SK-N-SH treated with all-trans-retinoic acid at 6 μM for 48 hours (cell line): ENCODE measurements at regions not wholly inside any gene's neighbourhood (a gene's known extent, or its start where the extent isn't known, plus 50 kb on each side); places are given as distances from the start of the nearest gene placed in this dataset.
A peak's percentile ranks its signal among the peaks of the same experiment; 100 is the strongest.

Experiments used
- ATAC-seq: fragments of 200-7000 bp; cut with Tn5 transposase; 3 replicates; pipeline ENCODE4 v1.9.1; 2020; ENCODE audit warnings: mild to moderate bottlenecking, moderate library complexity
- ARNTL ChIP-seq: fragments of 450-650 bp; formaldehyde crosslinking; IDR thresholded peaks from 2 replicates; pipeline ENCODE4 v1.5.0; 2020; ENCODE audit warnings: low read depth, mild to moderate bottlenecking, moderate library complexity, borderline replicate concordance
- CREB5 ChIP-seq: fragments of 250-450 bp; sonication (Bioruptor Pico); IDR thresholded peaks from 2 replicates; pipeline ENCODE4 v1.5.1; 2020; ENCODE audit warnings: low read depth, mild to moderate bottlenecking, moderate library complexity
- CSDC2 ChIP-seq: fragments of 250-450 bp; sonication (Bioruptor Pico); IDR thresholded peaks from 2 replicates; pipeline ENCODE4 v1.5.0; 2020; ENCODE audit warnings: mild to moderate bottlenecking, moderate library complexity
- CSRNP3 ChIP-seq: fragments of 250-450 bp; sonication (Bioruptor Pico); IDR thresholded peaks from 2 replicates; pipeline ENCODE4 v1.5.1; 2021; ENCODE audit warnings: mild to moderate bottlenecking, moderate library complexity
- ESRRG ChIP-seq: fragments of 250-450 bp; sonication (Bioruptor Pico); IDR thresholded peaks from 2 replicates; pipeline ENCODE4 v1.6.1; 2021; ENCODE audit warnings: mild to moderate bottlenecking
- GLIS3 ChIP-seq: fragments of 250-450 bp; sonication (Bioruptor Pico); IDR thresholded peaks from 2 replicates; pipeline ENCODE4 v1.5.0; 2020; ENCODE audit warnings: mild to moderate bottlenecking, moderate library complexity
- ISL1 ChIP-seq: fragments of 250-450 bp; sonication (Bioruptor Pico); IDR thresholded peaks from 2 replicates; pipeline ENCODE4 v2.1.2; 2022; ENCODE audit warnings: mild to moderate bottlenecking, moderate library complexity
- OSR1 ChIP-seq: fragments of 250-450 bp; sonication (Bioruptor Pico); IDR thresholded peaks from 2 replicates; pipeline ENCODE4 v1.8.0; 2022; ENCODE audit warnings: moderate library complexity, mild to moderate bottlenecking, inconsistent platforms
- RARB ChIP-seq: fragments of 250-450 bp; sonication (Bioruptor Pico); IDR thresholded peaks from 2 replicates; pipeline ENCODE4 v1.8.0; 2021; ENCODE audit warnings: mild to moderate bottlenecking, moderate library complexity
- TCF4 ChIP-seq: fragments of 250-450 bp; sonication (Bioruptor Pico); IDR thresholded peaks from 2 replicates; pipeline ENCODE4 v1.8.0; 2021; ENCODE audit warnings: mild to moderate bottlenecking, moderate library complexity, borderline replicate concordance
- TSHZ2 ChIP-seq: fragments of 250-450 bp; sonication (Bioruptor Pico); IDR thresholded peaks from 2 replicates; pipeline ENCODE4 v1.5.0; 2020; ENCODE audit warnings: mild to moderate bottlenecking, moderate library complexity
- ZC3H10 ChIP-seq: fragments of 250-450 bp; sonication (Bioruptor Pico); IDR thresholded peaks from 2 replicates; pipeline ENCODE4 v1.5.1; 2021; ENCODE audit warnings: mild to moderate bottlenecking, moderate library complexity
- ZFP3 ChIP-seq: fragments of 250-450 bp; sonication (Bioruptor Pico); IDR thresholded peaks from 2 replicates; pipeline ENCODE4 v1.5.0; 2020; ENCODE audit warnings: mild to moderate bottlenecking, moderate library complexity
- ZFP30 ChIP-seq: fragments of 450-650 bp; formaldehyde crosslinking; IDR thresholded peaks from 2 replicates; pipeline ENCODE4 v1.5.0; 2022; ENCODE audit warnings: mild to moderate bottlenecking, moderate library complexity
- ZNF565 ChIP-seq: fragments of 450-650 bp; formaldehyde crosslinking; conservative IDR thresholded peaks from 2 replicates; pipeline ENCODE4 v1.5.0; 2020; ENCODE audit warnings: low read depth, mild to moderate bottlenecking, moderate library complexity
- ZNF70 ChIP-seq: fragments of 450-650 bp; formaldehyde crosslinking; IDR thresholded peaks from 2 replicates; pipeline ENCODE4 v1.5.0; 2020; ENCODE audit warnings: mild to moderate bottlenecking, moderate library complexity
- ZNF8 ChIP-seq: fragments of 450-650 bp; formaldehyde crosslinking; IDR thresholded peaks from 2 replicates; pipeline ENCODE4 v1.5.0; 2020; ENCODE audit warnings: mild to moderate bottlenecking, moderate library complexity
- TF ChIP-seq, protein P1 (sequence below): fragments of 250-450 bp; sonication (Bioruptor Pico); IDR thresholded peaks from 2 replicates; pipeline ENCODE4 v1.8.0; 2020; ENCODE audit warnings: mild to moderate bottlenecking, moderate library complexity, borderline replicate concordance
- TF ChIP-seq, protein P2 (sequence below): fragments of 250-450 bp; sonication (Bioruptor Pico); IDR thresholded peaks from 2 replicates; pipeline ENCODE4 v1.8.0; 2021; ENCODE audit warnings: low read depth, mild to moderate bottlenecking, moderate library complexity, borderline replicate concordance

GRCh38 chr5:173498739-173499470 is 117.5 kb downstream of the BOD1 start:
- TF ChIP-seq ZC3H10 (CRISPR knock-in tag) (no peak), RARB (no peak), ARNTL (CRISPR knock-in tag) (no peak), OSR1 (CRISPR knock-in tag) (no peak), TSHZ2 (CRISPR knock-in tag) (no peak), ESRRG (CRISPR knock-in tag) (no peak), CSDC2 (CRISPR knock-in tag) (no peak), ZFP30 (CRISPR knock-in tag) (no peak), ZFP3 (no peak)
- TF ChIP-seq, protein P1, sequence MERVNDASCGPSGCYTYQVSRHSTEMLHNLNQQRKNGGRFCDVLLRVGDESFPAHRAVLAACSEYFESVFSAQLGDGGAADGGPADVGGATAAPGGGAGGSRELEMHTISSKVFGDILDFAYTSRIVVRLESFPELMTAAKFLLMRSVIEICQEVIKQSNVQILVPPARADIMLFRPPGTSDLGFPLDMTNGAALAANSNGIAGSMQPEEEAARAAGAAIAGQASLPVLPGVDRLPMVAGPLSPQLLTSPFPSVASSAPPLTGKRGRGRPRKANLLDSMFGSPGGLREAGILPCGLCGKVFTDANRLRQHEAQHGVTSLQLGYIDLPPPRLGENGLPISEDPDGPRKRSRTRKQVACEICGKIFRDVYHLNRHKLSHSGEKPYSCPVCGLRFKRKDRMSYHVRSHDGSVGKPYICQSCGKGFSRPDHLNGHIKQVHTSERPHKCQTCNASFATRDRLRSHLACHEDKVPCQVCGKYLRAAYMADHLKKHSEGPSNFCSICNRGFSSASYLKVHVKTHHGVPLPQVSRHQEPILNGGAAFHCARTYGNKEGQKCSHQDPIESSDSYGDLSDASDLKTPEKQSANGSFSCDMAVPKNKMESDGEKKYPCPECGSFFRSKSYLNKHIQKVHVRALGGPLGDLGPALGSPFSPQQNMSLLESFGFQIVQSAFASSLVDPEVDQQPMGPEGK (CRISPR knock-in tag) = no peak
- ATAC-seq = no peak

GRCh38 chr5:173498286-173498685 is 118.2 kb downstream of the BOD1 start:
- ATAC-seq = peak; percentile 68
- no peak for TF ChIP-seq CSRNP3
- peak; percentile 24 for TF ChIP-seq ISL1 (CRISPR knock-in tag)
- TF ChIP-seq, all 23 proteins: peak for 1

DNA sequence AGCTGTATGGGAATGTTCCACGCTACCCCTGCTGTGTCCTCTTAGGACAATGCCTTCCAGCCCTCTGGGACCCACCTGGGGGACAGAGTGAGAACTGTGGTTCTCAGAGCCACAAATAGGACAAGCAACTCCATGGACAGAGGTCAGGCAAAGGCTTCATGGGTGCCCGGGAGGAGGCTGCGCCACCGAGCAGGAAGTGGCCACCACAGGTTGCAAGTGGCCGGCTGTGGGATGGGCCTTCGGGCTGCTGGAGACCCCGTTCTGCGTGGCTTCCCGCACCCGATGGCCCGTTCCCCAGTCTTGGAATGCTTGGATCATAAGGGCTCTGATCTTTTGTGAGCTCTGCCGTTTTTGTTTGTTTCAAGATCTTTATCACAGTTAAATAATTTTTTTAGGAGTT is 118.8 kb downstream of the BOD1 start:
- ATAC-seq = no peak

More for the DNA sequence above, 118.8 kb downstream of the BOD1 start:
- TF ChIP-seq ZFP30 (CRISPR knock-in tag) (no peak), ZNF8 (CRISPR knock-in tag) (no peak), ZC3H10 (CRISPR knock-in tag) (no peak), ARNTL (CRISPR knock-in tag) (no peak), TCF4 (CRISPR knock-in tag) (no peak), ISL1 (CRISPR knock-in tag) (no peak), CREB5 (CRISPR knock-in tag) (no peak), ZNF565 (CRISPR knock-in tag) (no peak), GLIS3 (CRISPR knock-in tag) (no peak), CSRNP3 (no peak), OSR1 (CRISPR knock-in tag) (no peak), ZFP3 (no peak), ZNF70 (CRISPR knock-in tag) (no peak)
- TF ChIP-seq, protein P2, sequence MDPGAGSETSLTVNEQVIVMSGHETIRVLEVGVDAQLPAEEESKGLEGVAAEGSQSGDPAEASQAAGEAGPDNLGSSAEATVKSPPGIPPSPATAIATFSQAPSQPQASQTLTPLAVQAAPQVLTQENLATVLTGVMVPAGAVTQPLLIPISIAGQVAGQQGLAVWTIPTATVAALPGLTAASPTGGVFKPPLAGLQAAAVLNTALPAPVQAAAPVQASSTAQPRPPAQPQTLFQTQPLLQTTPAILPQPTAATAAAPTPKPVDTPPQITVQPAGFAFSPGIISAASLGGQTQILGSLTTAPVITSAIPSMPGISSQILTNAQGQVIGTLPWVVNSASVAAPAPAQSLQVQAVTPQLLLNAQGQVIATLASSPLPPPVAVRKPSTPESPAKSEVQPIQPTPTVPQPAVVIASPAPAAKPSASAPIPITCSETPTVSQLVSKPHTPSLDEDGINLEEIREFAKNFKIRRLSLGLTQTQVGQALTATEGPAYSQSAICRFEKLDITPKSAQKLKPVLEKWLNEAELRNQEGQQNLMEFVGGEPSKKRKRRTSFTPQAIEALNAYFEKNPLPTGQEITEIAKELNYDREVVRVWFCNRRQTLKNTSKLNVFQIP (CRISPR knock-in tag) = no peak
